Fibroblast of lung (primary cell): ENCODE measurements at regions not wholly inside any gene's neighbourhood (a gene's known extent, or its start where the extent isn't known, plus 50 kb on each side); places are given as distances from the start of the nearest gene placed in this dataset.

Experiments
- DNase-seq, 2 donors: peaks; one replicate each; pipeline versions ENCODE4 v3.0.0 to v3.0.0-alpha.2; 2010; ENCODE audit warnings: low read depth in 2 of 2
- H2AFZ ChIP-seq: 2 replicates; pipeline ENCODE4 v1.5.1; 2012; ENCODE audit warnings: low read length, control low read depth, inconsistent platforms
- H3K27ac ChIP-seq: 2 replicates; pipeline ENCODE4 v1.5.1; 2011; ENCODE audit warnings: low read length, control low read depth; ENCODE audit not compliant: insufficient read depth
- H3K27me3 ChIP-seq: 2 replicates; pipeline ENCODE4 v1.5.1; 2011; ENCODE audit warnings: mild to moderate bottlenecking, low read length; ENCODE audit not compliant: control insufficient read depth, insufficient read depth
- H3K36me3 ChIP-seq: 2 replicates; pipeline ENCODE4 v1.5.1; 2011; ENCODE audit warnings: low read length; ENCODE audit not compliant: control insufficient read depth, insufficient read depth
- H3K4me1 ChIP-seq: 2 replicates; pipeline ENCODE4 v1.5.1; 2011; ENCODE audit warnings: low read length; ENCODE audit not compliant: control insufficient read depth, insufficient read depth; ENCODE audit errors: extremely low read depth
- H3K4me2 ChIP-seq: 2 replicates; pipeline ENCODE4 v1.5.1; 2011; ENCODE audit warnings: low read length, control low read depth; ENCODE audit not compliant: insufficient read depth; ENCODE audit errors: extremely low read depth
- H3K4me3 ChIP-seq, 4 experiments: fragments of 200-600 bp in 1 of 4; sonication (generic) in 1 of 4; replicated peaks in 1 of 4; 2 replicates each; pipeline ENCODE4 v1.5.1; 2011 to 2016; ENCODE audit warnings: low read length in 4 of 4, low read depth in 3 of 4, mild to moderate bottlenecking in 3 of 4, control low read depth in 2 of 4, inconsistent platforms in 1 of 4, mixed read lengths in 1 of 4; ENCODE audit not compliant: insufficient read depth in 1 of 4; ENCODE audit errors: control extremely low read depth in 1 of 4
- H3K79me2 ChIP-seq: 2 replicates; pipeline ENCODE4 v1.5.1; 2012; ENCODE audit warnings: mild to moderate bottlenecking, low read length, inconsistent platforms; ENCODE audit not compliant: control insufficient read depth, insufficient read depth
- H3K9ac ChIP-seq: 2 replicates; pipeline ENCODE4 v1.5.1; 2011; ENCODE audit warnings: mild to moderate bottlenecking, low read length, control low read depth; ENCODE audit not compliant: insufficient read depth
- H3K9me3 ChIP-seq: 2 replicates; pipeline ENCODE4 v1.5.1; 2012; ENCODE audit warnings: low read depth, low read length; ENCODE audit not compliant: control insufficient read depth, insufficient read depth
- H4K20me1 ChIP-seq: 2 replicates; pipeline ENCODE4 v1.5.1; 2011; ENCODE audit warnings: low read length; ENCODE audit not compliant: control insufficient read depth, insufficient read depth; ENCODE audit errors: extremely low read depth
- EZH2 ChIP-seq: IDR thresholded peaks from 2 replicates; pipeline ENCODE4 v1.5.1; 2012; ENCODE audit warnings: low read length, control low read depth, mild to moderate bottlenecking; ENCODE audit errors: missing control alignments
- TF ChIP-seq, protein P1 (sequence below), 2 donors: IDR thresholded peaks in 1 of 2; conservative IDR thresholded peaks in 1 of 2; 1 replicate in 1 of 2; 2 replicates in 1 of 2; pipeline ENCODE4 v1.5.1; 2011 to 2012; ENCODE audit warnings: low read length in 2 of 2, control low read depth in 1 of 2, inconsistent platforms in 1 of 2, low read depth in 1 of 2, mild to moderate bottlenecking in 1 of 2

DNA sequence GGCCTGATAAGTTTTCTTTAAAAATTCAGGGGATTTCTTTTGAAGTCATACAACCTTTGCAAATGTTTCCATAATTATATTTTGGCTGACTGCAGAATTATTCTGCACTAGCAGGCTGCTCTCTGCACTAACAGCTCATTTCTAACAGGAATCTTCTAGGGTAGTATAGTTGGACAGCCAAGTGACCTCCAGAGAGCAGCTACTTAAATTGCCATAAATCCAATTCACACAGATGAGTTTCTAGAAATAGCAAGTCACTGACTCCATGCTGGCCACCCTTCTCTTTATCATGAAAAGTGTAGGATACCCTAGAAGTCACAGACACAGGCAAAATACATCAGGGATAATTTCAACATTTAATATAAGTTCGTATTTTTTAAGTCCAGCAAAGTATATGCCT is 110.9 kb upstream of the TARS1 start:
- no peak for TF ChIP-seq EZH2
- TF ChIP-seq, protein P1, sequence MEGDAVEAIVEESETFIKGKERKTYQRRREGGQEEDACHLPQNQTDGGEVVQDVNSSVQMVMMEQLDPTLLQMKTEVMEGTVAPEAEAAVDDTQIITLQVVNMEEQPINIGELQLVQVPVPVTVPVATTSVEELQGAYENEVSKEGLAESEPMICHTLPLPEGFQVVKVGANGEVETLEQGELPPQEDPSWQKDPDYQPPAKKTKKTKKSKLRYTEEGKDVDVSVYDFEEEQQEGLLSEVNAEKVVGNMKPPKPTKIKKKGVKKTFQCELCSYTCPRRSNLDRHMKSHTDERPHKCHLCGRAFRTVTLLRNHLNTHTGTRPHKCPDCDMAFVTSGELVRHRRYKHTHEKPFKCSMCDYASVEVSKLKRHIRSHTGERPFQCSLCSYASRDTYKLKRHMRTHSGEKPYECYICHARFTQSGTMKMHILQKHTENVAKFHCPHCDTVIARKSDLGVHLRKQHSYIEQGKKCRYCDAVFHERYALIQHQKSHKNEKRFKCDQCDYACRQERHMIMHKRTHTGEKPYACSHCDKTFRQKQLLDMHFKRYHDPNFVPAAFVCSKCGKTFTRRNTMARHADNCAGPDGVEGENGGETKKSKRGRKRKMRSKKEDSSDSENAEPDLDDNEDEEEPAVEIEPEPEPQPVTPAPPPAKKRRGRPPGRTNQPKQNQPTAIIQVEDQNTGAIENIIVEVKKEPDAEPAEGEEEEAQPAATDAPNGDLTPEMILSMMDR (conservative IDR thresholded peaks at IDR 0.05 in 1 of 2, IDR thresholded peaks at IDR 0.05 in 1 of 2; ENCODE audit: low read depth in 1 of 2, low read length in 2 of 2) = no peak
- no peak overlapping the region for H3K9ac ChIP-seq

DNA sequence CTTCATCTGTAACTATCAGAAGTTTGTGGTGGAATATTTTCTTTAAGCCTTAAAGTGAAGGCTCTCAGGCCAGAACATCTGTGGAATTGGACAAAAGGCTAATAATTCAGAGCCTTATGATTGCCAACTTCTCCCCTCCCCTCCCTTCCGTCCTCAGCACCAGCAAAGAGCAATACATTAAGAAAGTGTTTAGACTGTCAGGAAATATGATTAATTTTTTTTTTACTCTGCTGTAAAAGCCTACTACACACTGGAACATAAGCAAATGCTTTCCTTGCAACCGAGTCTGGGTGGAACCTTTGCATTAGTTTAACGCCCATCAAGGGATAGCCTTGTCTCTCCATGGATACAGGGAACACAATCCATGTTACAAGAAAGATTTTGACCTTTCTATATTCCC is 110.3 kb upstream of the TARS1 start:
- Histone ChIP-seq H3K4me3 (no peak overlapping the region), H2AFZ (no peak overlapping the region), H4K20me1 (no peaks in the 10 kb centered on the region), H3K27me3 (no peaks in the 10 kb centered on the region), H3K4me1 (no peaks in the 10 kb centered on the region), H3K79me2 (no peaks in the 10 kb centered on the region), H3K9me3 (no peaks in the 10 kb centered on the region), H3K36me3 (no peaks in the 10 kb centered on the region), H3K4me2 (no peak overlapping the region), H3K27ac (no peak overlapping the region), H3K9ac (no peak overlapping the region)
- peak; percentile 55 to 88 for DNase-seq
- TF ChIP-seq EZH2 = no peak
- TF ChIP-seq, protein P1 (conservative IDR thresholded peaks at IDR 0.05 in 1 of 2, IDR thresholded peaks at IDR 0.05 in 1 of 2; ENCODE audit: low read depth in 1 of 2, low read length in 2 of 2) = no peak

More for the DNA sequence above, 110.9 kb upstream of the TARS1 start:
- Histone ChIP-seq H3K4me1 (no peaks in the 10 kb centered on the region), H3K4me3 (no peak overlapping the region), H4K20me1 (no peaks in the 10 kb centered on the region), H3K27ac (no peak overlapping the region), H3K4me2 (no peak overlapping the region), H3K36me3 (no peaks in the 10 kb centered on the region), H2AFZ (no peak overlapping the region), H3K27me3 (no peaks in the 10 kb centered on the region), H3K9me3 (no peaks in the 10 kb centered on the region), H3K79me2 (no peaks in the 10 kb centered on the region)
- DNase-seq = no peak

DNA sequence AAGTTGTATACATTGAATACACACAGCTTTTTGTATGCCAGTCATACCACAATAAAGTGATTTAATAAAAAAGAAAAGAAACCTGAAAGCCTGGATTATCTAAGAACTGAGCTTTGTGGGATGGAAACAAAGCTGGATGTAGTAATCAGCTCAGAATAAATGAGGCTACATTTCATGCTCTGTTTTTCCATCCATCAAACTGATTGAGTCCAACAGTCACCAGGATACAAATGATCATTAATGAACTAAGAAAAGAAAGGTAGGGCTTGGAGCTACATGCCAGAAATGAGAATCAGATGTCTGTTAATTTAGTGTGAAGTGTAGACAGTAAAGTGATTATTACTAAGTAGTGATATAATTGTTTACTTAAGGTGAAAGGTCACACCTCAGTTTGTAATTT is 109.8 kb upstream of the TARS1 start:
- Histone ChIP-seq H3K4me2 (no peak overlapping the region), H3K79me2 (no peaks in the 10 kb centered on the region), H3K36me3 (no peaks in the 10 kb centered on the region), H3K9me3 (no peaks in the 10 kb centered on the region), H3K4me1 (no peaks in the 10 kb centered on the region), H3K27me3 (no peaks in the 10 kb centered on the region), H2AFZ (no peak overlapping the region), H4K20me1 (no peaks in the 10 kb centered on the region), H3K9ac (no peak overlapping the region), H3K4me3 (no peak overlapping the region), H3K27ac (no peak overlapping the region)
- peak in 1 of 2 donors; percentile 65 for DNase-seq
- no peak for TF ChIP-seq EZH2
- TF ChIP-seq, protein P1 (conservative IDR thresholded peaks at IDR 0.05 in 1 of 2, IDR thresholded peaks at IDR 0.05 in 1 of 2; ENCODE audit: low read depth in 1 of 2, low read length in 2 of 2) = no peak
